Endodermal cell (in vitro differentiated cells): ENCODE measurements at regions not wholly inside any gene's neighbourhood (a gene's known extent, or its start where the extent isn't known, plus 50 kb on each side); places are given as distances from the start of the nearest gene placed in this dataset.

Experiments
- DNase-seq: peaks from one replicate; pipeline ENCODE4 v3.0.0-alpha.2; 2017
- H3K27ac ChIP-seq: 2 replicates; pipeline ENCODE4 v1.5.1; 2013; ENCODE audit warnings: mild to moderate bottlenecking, low read depth, low read length, moderate library complexity
- H3K27me3 ChIP-seq: 2 replicates; pipeline ENCODE4 v1.6.1; 2013; ENCODE audit warnings: mild to moderate bottlenecking, low read length, moderate library complexity; ENCODE audit not compliant: insufficient read depth, control insufficient read depth, poor library complexity, severe bottlenecking
- H3K36me3 ChIP-seq: 2 replicates; pipeline ENCODE4 v1.7.0; 2013; ENCODE audit warnings: mild to moderate bottlenecking, low read length, moderate library complexity; ENCODE audit not compliant: control insufficient read depth, insufficient read depth
- H3K4me1 ChIP-seq: one replicate; pipeline ENCODE4 v1.7.0; 2013; ENCODE audit warnings: low read length; ENCODE audit not compliant: control insufficient read depth, insufficient read depth
- H3K4me3 ChIP-seq: 2 replicates; pipeline ENCODE4 v1.5.1; 2013; ENCODE audit warnings: mild to moderate bottlenecking, low read length, moderate library complexity
- H3K9ac ChIP-seq: 2 replicates; pipeline ENCODE4 v1.6.1; 2013; ENCODE audit warnings: mild to moderate bottlenecking, low read length, moderate library complexity; ENCODE audit not compliant: poor library complexity, severe bottlenecking; ENCODE audit errors: extremely low read depth
- H3K9me3 ChIP-seq: 2 replicates; pipeline ENCODE4 v1.6.1; 2013; ENCODE audit warnings: mild to moderate bottlenecking, low read length, moderate library complexity; ENCODE audit not compliant: control insufficient read depth
- H3K27ac Mint-ChIP-seq: 2 replicates; pipeline ENCODE4 v1.8.0; 2020; ENCODE audit warnings: mixed read lengths
- H3K27me3 Mint-ChIP-seq: 2 replicates; pipeline ENCODE4 v1.8.0; 2021; ENCODE audit warnings: mild to moderate bottlenecking, mixed read lengths; ENCODE audit not compliant: insufficient read depth
- H3K36me3 Mint-ChIP-seq: 2 replicates; pipeline ENCODE4 v1.8.0; 2020; ENCODE audit warnings: low read depth, mixed read lengths
- H3K4me1 Mint-ChIP-seq: 2 replicates; pipeline ENCODE4 v1.8.0; 2020; ENCODE audit warnings: mixed read lengths
- H3K4me3 Mint-ChIP-seq: 2 replicates; pipeline ENCODE4 v1.8.0; 2020; ENCODE audit warnings: mild to moderate bottlenecking, moderate library complexity, mixed read lengths
- H3K9me3 Mint-ChIP-seq: 2 replicates; pipeline ENCODE4 v1.8.0; 2020; ENCODE audit warnings: mild to moderate bottlenecking, mixed read lengths
- CTCF ChIP-seq: fragments of 200-600 bp; sonication (generic); conservative IDR thresholded peaks from 2 replicates; pipeline ENCODE4 v1.5.0; 2021; ENCODE audit warnings: antibody characterized with exemption, mild to moderate bottlenecking
- WGBS, 2 experiments: methylation state at CpG; one replicate each; pipeline versions ENCODE4 v1.1.5 to v1.1.7; 2013; ENCODE audit warnings: missing lambda C conversion rate in 2 of 2, mixed read lengths in 1 of 2; ENCODE audit not compliant: insufficient coverage in 1 of 2, insufficient read length in 1 of 2; 5-methylcytosine and 5-hydroxymethylcytosine counted together

- Mint-ChIP-seq H3K4me3 (no peak overlapping the region), H3K36me3 (no peaks in the 10 kb centered on the region), H3K4me1 (no peaks in the 10 kb centered on the region), H3K27ac (no peak overlapping the region), H3K9me3 (no peaks in the 10 kb centered on the region), H3K27me3 (no peaks in the 10 kb centered on the region)
- H3K27ac ChIP-seq, result no peak overlapping the region
- DNase-seq, result no peak
- H3K27me3 ChIP-seq, result no peaks in the 10 kb centered on the region
- no peak overlapping the region for H3K4me3 ChIP-seq
- TF ChIP-seq CTCF, result no peak
- H3K36me3 ChIP-seq, result no peaks in the 10 kb centered on the region
- no peak overlapping the region for H3K9ac ChIP-seq
- no peaks in the 10 kb centered on the region for H3K9me3 ChIP-seq
- no peaks in the 10 kb centered on the region for H3K4me1 ChIP-seq
- 86% methylated on average over 1 of the region's 1 CpG; no CpG with 5 or more reads in 1 of the 2 experiments for WGBS, 2 experiments
These were observed 1296.1 kb upstream of the PABPC4L start for GRCh38 chr4:135497563-135498152.

- Histone ChIP-seq H3K9me3 (no peaks in the 10 kb centered on the region), H3K36me3 (no peaks in the 10 kb centered on the region), H3K4me1 (no peaks in the 10 kb centered on the region), H3K27me3 (no peaks in the 10 kb centered on the region), H3K9ac (no peak overlapping the region), H3K27ac (no peak overlapping the region), H3K4me3 (no peak overlapping the region)
- H3K27me3 Mint-ChIP-seq, result no peaks in the 10 kb centered on the region
- H3K4me3 Mint-ChIP-seq, result no peak overlapping the region
- H3K36me3 Mint-ChIP-seq, result no peaks in the 10 kb centered on the region
- no peak for DNase-seq
- 89% methylated on average over 2 of the region's 2 CpGs; no CpG with 5 or more reads in 1 of the 2 experiments for WGBS, 2 experiments
- H3K9me3 Mint-ChIP-seq, result no peaks in the 10 kb centered on the region
- H3K4me1 Mint-ChIP-seq, result no peaks in the 10 kb centered on the region
- TF ChIP-seq CTCF, result peak; percentile 58
- no peak overlapping the region for H3K27ac Mint-ChIP-seq
These were observed 1290.8 kb upstream of the PABPC4L start for GRCh38 chr4:135492439-135492838.

GRCh38 chr4:135485371-135485770, 1283.8 kb upstream of the PABPC4L start:
- H3K36me3 ChIP-seq, result no peaks in the 10 kb centered on the region
- H3K4me3 Mint-ChIP-seq, result no peak overlapping the region
- no peak for TF ChIP-seq CTCF
- no peaks in the 10 kb centered on the region for H3K36me3 Mint-ChIP-seq
- no peak overlapping the region for H3K27ac Mint-ChIP-seq
- no peaks in the 10 kb centered on the region for H3K27me3 ChIP-seq
- 95 to 100% methylated on average over 1 to 4 of the region's 4 CpGs for WGBS, 2 experiments
- no peaks in the 10 kb centered on the region for H3K9me3 ChIP-seq
- no peaks in the 10 kb centered on the region for H3K27me3 Mint-ChIP-seq
- no peaks in the 10 kb centered on the region for H3K4me1 ChIP-seq
- H3K9me3 Mint-ChIP-seq, result no peaks in the 10 kb centered on the region
- DNase-seq, result no peak
- H3K4me3 ChIP-seq, result no peak overlapping the region
- no peak overlapping the region for H3K9ac ChIP-seq
- H3K4me1 Mint-ChIP-seq, result no peaks in the 10 kb centered on the region
- no peak overlapping the region for H3K27ac ChIP-seq
